Inferior parietal cortex (tissue), 1 donor: ENCODE measurements at regions not wholly inside any gene's neighbourhood (a gene's known extent, or its start where the extent isn't known, plus 50 kb on each side); places are given as distances from the start of the nearest gene placed in this dataset.
"Not testable (repeated sequence)": the region's sequence is repeated elsewhere in the genome, so short reads cannot be mapped to it uniquely, and the experiment has no call there.

ENCODE experiments used
- DNase-seq: peaks from one replicate; pipeline ENCODE4 v3.0.0-alpha.2; 2016; ENCODE audit errors: extremely low spot score

DNA sequence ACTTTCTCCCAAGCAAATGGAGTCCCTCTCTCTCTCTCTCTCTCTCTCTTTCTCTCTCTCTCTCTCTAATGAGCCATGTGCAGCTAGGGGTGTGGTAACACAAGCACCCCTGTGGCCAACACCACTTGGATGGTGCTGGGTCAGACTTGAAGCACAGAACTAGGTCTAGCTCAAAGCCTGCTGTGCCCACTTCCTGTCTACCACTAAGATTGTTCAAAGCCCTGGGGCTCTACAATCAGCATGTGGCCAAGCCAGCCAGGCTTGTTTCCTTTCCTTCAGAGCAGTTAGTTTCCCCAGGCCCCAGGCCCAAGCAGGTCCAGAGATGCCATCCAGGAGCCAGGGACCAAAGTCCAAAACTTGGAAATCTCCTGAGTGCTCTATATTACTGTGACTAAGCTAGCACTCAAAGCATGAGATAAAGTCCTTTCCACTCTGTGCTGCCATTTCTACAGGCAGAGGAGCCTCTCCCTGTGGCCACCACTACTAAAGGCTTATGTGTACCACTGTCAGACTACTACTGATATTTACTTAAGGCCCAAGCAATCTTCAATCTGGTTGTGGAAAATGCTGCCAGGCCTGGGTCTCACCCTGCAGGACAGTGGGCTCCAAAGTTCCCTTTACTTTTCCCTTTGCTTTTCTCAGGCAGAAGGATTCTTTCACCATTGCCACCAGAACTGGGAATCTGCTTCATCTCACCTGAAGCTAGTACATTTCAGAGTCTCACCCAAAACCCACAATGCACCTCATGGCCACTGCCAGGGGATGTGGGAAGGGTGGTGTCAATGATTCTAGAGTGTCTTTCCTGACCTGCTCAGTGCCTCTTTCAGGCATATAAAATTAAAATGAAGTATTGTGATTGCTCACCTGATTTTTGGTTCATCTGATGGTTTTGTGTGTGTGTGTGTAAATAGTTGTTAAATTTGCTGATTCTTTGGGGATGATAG lies 999.5 kb downstream of the NCAM2 start:
- no peak for DNase-seq

- no peak for DNase-seq
Measured at GRCh38 chr21:22019766-22020165, 1021.6 kb downstream of the NCAM2 start.

- no peak for DNase-seq
Measured at GRCh38 chr21:22020221-22020620, 1022.0 kb downstream of the NCAM2 start.

DNA sequence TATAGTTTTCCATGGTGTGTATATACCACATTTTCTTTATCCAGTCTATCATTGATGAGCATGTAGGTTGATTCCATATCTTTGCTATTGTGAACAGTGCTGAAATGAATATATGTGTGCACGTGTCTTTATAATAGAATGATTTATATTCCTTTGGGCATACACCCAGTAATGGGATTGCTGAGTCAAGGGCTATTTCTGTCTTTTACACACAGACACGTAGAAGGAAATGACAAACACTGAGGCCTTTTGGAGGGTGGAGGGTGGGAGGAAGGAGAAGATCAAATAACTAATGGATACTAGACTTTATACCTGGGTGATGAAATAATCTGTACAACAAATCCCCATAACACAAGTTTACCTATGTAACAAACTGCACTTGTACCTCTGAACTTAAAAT lies 1025.7 kb downstream of the NCAM2 start:
- DNase-seq: not testable (repeated sequence)

- DNase-seq: no peak
Measured at GRCh38 chr21:22044431-22044830, 1046.2 kb downstream of the NCAM2 start.

- no peak for DNase-seq
Measured at GRCh38 chr21:22046576-22046975, 1048.4 kb downstream of the NCAM2 start.

GRCh38 chr21:22056904-22057303 lies 1058.7 kb downstream of the NCAM2 start:
- DNase-seq: no peak

DNA sequence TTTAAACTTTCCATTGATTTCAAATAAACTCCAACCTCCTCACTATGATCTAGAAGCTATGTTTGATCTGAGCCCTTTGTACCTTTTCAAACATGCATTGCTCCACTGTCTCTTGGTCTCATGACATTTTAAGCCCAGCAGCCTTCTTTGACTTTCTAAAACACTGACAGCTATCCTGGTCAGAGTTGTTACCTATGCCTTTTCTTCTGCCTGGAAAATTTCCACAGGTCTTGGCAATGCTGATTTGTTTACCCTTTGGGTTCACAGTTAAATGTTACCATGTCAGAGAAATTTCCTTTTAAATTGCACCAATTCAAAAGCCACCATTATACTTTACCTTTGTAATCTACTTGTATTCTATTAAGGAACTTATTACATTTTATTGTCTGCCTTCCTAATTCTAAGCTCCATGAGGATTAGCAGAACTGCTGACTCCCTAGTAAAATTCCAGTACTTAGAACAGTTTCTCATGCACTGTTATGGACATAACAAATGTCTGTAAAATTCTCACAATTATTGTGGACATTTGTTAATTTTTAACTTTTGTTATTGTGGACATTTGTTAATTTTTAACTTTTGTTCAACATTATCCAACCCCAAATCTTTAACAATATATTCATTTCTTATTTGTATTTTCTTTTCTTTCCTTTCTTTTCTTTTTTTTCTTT lies 1064.4 kb downstream of the NCAM2 start:
- no peak for DNase-seq

- DNase-seq: no peak
Measured at GRCh38 chr21:22063140-22063539, 1064.9 kb downstream of the NCAM2 start.

- no peak for DNase-seq
Measured at GRCh38 chr21:22076471-22076870, 1078.3 kb downstream of the NCAM2 start.

DNA sequence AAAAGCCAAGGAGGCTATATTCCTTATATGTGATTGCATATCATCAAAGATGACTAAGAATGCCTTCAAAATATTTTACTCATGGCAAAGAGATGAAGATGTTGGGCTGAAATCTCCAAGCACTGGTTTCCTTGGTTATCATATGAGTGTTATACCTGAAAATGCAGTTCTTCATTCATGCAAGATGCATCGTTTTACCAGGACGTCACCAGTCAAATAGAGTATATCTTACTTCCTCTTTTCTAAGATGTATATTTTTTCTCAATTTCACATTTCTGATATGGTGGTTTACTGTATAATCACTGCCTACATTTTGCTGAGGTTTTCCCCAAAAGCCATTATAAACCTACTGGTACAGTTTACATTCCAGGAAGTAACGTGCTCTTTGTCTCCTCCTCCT lies 1085.7 kb downstream of the NCAM2 start:
- no peak for DNase-seq

- no peak for DNase-seq
Measured at GRCh38 chr21:22096314-22096713, 1098.1 kb downstream of the NCAM2 start.

- DNase-seq: no peak
Measured at GRCh38 chr21:22106720-22107410, 1108.7 kb downstream of the NCAM2 start.

DNA sequence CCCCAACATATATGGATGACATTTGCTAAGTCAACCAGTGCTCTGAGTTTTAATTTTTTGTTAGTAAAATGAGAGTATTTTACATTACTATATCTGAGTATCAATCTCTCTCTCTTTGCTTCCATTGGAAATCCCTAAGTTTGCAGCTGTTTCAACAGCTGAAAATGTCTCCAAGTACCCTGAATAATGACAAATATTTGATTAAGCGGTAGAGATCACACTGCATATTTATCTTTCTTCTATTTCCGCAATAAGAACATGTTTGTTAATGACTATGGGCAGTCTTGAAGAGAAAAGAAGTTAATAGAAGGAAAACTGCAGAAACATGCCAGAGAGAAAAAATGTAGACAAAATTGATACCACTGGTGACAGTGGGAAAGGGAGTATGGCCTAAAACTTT lies 1117.5 kb downstream of the NCAM2 start:
- DNase-seq: no peak

- no peak for DNase-seq
Measured at GRCh38 chr21:22120616-22121266, 1122.5 kb downstream of the NCAM2 start.

DNA sequence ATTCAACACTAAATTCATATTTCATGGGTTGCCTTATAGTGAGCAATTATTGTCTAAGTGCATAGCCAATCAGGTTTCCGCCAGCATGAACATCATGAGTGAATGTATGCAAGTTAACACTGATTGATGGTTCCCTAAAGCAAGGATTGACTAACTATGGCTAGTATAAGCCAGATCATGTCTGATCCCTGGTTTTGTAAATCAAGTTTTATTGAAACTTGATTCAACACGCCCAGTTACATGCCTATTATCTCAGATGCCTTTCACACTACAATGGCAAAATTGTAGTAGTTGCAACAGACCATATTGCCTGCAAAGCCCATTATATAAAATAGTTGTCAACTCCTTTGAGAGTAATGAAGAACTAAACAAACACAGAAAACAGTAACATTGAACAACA lies 1127.4 kb downstream of the NCAM2 start:
- no peak for DNase-seq

- DNase-seq: no peak
Measured at GRCh38 chr21:22128671-22129070, 1130.5 kb downstream of the NCAM2 start.

DNA sequence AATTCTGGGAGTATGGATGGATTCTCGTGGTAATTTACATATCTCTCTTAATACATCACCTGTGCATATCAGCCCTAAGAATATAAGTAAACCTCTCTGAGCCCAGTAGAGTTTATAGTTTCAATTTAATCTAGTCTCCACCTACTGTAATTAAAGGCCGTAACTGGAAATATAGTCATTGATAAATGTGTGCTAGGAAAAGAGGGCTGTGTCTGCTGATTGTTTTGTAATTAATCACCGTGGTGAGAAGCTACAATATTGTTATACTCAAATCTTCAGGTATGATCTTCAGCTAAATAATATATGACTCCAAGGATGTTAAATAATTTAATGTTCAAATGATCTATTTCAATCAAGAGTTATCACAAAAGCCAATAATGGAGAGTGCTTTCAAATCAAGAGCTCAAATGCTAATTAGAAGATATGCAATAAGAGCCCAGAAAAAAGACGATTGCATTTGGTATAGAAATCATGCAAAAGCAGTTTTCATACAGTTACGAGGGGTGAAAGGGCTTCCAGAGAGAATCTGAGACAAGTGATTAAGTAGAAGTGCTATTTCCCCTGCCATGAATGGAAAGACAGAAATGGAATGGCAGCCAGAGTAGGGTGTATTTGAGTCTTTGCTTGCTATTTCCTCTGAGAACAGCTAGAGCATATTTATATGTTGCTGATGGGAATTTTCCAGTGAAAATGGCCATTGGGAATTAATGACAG lies 1134.3 kb downstream of the NCAM2 start:
- no peak for DNase-seq

- DNase-seq: no peak
Measured at GRCh38 chr21:22136740-22137139, 1138.5 kb downstream of the NCAM2 start.

DNA sequence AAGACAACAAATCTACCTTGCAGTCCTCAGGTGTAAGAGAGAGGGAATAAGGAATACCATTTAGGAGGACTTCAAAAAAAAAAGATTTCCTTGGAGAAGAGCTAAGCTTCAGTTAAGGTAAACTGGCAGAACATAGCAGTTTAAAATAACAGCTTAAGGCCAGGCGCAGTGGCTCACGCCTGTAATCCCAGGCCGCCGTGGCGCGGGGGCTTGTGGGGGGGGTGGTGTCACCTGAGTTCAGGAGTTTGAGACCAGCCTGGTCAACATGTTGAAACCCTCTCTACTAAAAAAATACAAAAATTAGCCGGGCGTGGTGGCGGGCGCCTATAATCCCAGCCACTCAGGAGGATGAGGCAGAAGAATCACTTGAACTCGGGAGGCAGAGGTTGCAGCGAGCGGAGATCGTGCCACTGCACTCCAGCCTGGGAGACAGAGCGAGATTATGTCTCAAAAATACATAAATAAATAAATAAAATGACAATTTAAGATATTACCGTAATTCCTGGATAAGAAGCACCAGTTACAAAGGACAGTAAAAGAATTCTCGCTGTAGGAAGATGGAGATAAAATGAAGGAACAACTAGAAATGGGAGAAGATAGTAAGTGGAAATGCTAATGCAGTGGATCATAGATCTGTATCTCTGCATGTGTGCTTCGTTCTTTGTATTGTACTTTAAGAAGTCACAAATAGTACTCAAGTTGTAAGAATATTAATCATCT lies 1140.2 kb downstream of the NCAM2 start:
- DNase-seq: no peak

GRCh38 chr21:22145545-22145944 lies 1147.3 kb downstream of the NCAM2 start:
- DNase-seq: no peak
